Naive thymus-derived CD8-positive, alpha-beta T cell (primary cell): ENCODE measurements at regions not wholly inside any gene's neighbourhood (a gene's known extent, or its start where the extent isn't known, plus 50 kb on each side); places are given as distances from the start of the nearest gene placed in this dataset.

ENCODE experiments used
- ATAC-seq, 2 donors: fragments of 150-1000 bp; cut with Tn5 transposase in 1 of 2; sonication (Bioruptor Pico), chemical (Tn5 transposase) in 1 of 2; 1 replicate in 1 of 2; 2 replicates in 1 of 2; pipeline ENCODE4 v1.10.0; 2021; ENCODE audit warnings: mild to moderate bottlenecking in 2 of 2, moderate library complexity in 2 of 2
- POLR2A ChIA-PET: fragments of 350-600 bp; sonication (Branson Sonifier 250); formaldehyde crosslinking; loops from one replicate; lab custom pipeline; 2021; ENCODE audit warnings: antibody characterized with exemption; lab: Charles Lee
- DNase-seq, 10 donors: peaks; one replicate each; pipeline versions ENCODE4 v3.0.0 to v3.0.0-alpha.2; 2020 to 2022
- H3K27ac Mint-ChIP-seq, 10 donors: one replicate each; pipeline ENCODE4 v1.8.0; 2020 to 2022; ENCODE audit warnings: mild to moderate bottlenecking in 10 of 10, mixed read lengths in 10 of 10, moderate library complexity in 4 of 10, inconsistent platforms in 1 of 10
- H3K27me3 Mint-ChIP-seq, 5 donors: one replicate each; pipeline ENCODE4 v1.8.0; 2021 to 2022; ENCODE audit warnings: mixed read lengths in 5 of 5
- H3K36me3 Mint-ChIP-seq, 3 donors: one replicate each; pipeline ENCODE4 v1.8.0; 2020 to 2022; ENCODE audit warnings: mixed read lengths in 3 of 3, mild to moderate bottlenecking in 2 of 3, inconsistent platforms in 1 of 3
- H3K4me1 Mint-ChIP-seq, 4 donors: one replicate each; pipeline ENCODE4 v1.8.0; 2021 to 2022; ENCODE audit warnings: mixed read lengths in 4 of 4
- H3K4me3 Mint-ChIP-seq, 10 donors: one replicate each; pipeline ENCODE4 v1.8.0; 2020 to 2022; ENCODE audit warnings: mild to moderate bottlenecking in 10 of 10, mixed read lengths in 10 of 10, moderate library complexity in 6 of 10, inconsistent platforms in 1 of 10
- H3K9me3 Mint-ChIP-seq, 9 donors: one replicate each; pipeline ENCODE4 v1.8.0; 2020 to 2022; ENCODE audit warnings: mixed read lengths in 9 of 9, mild to moderate bottlenecking in 3 of 9, inconsistent platforms in 1 of 9, moderate library complexity in 1 of 9

GRCh38 chr19:33903489-33903850 lies 106.8 kb downstream of the KCTD15 start:
- H3K4me3 Mint-ChIP-seq = no peak overlapping the region
- H3K36me3 Mint-ChIP-seq = peaks cover 0 to 19% (median 0%) of the 10 kb centered on the region in 3 donors
- POLR2A ChIA-PET = no interaction called here
- peaks cover 2 to 11% (median 6%) of the 10 kb centered on the region in 4 donors for H3K4me1 Mint-ChIP-seq
- H3K9me3 Mint-ChIP-seq = peaks cover 0 to 17% (median 9%) of the 10 kb centered on the region in 9 donors
- peaks cover 30 to 60% (median 46%) of the 10 kb centered on the region in 5 donors for H3K27me3 Mint-ChIP-seq
- DNase-seq = no peak
- no peak for ATAC-seq
- H3K27ac Mint-ChIP-seq = no peak overlapping the region

GRCh38 chr19:33904681-33905080 lies 108.0 kb downstream of the KCTD15 start:
- Mint-ChIP-seq H3K27ac (no peak overlapping the region), H3K4me3 (peak overlapping the region in 3 of 10 donors; percentile 41 to 72 (median 57)), H3K27me3 (peaks cover 36 to 72% (median 52%) of the 10 kb centered on the region in 5 donors), H3K9me3 (peaks cover 0 to 14% (median 2%) of the 10 kb centered on the region in 9 donors), H3K36me3 (peaks cover 0 to 10% (median 0%) of the 10 kb centered on the region in 3 donors), H3K4me1 (peaks cover 2 to 11% (median 6%) of the 10 kb centered on the region in 4 donors)
- DNase-seq (no peak), ATAC-seq (no peak)
- POLR2A ChIA-PET = no interaction called here

- H3K4me1 Mint-ChIP-seq = peaks cover 2 to 11% (median 6%) of the 10 kb centered on the region in 4 donors
- H3K9me3 Mint-ChIP-seq = peaks cover 0 to 9% (median 0%) of the 10 kb centered on the region in 9 donors
- peak overlapping the region in 1 of 10 donors; percentile 40 for H3K27ac Mint-ChIP-seq
- peaks cover 0 to 5% (median 0%) of the 10 kb centered on the region in 3 donors for H3K36me3 Mint-ChIP-seq
- peaks cover 36 to 70% (median 48%) of the 10 kb centered on the region in 5 donors for H3K27me3 Mint-ChIP-seq
- peak overlapping the region; percentile 39 to 78 (median 70) for H3K4me3 Mint-ChIP-seq
- no peak for ATAC-seq
- DNase-seq = no peak
- POLR2A ChIA-PET = no interaction called here
Measured at GRCh38 chr19:33905473-33905936, 108.8 kb downstream of the KCTD15 start.

GRCh38 chr19:33905937-33906577 lies 109.4 kb downstream of the KCTD15 start:
- peaks cover 2 to 11% (median 6%) of the 10 kb centered on the region in 4 donors for H3K4me1 Mint-ChIP-seq
- no peak for DNase-seq
- ATAC-seq = no peak
- H3K4me3 Mint-ChIP-seq = peak overlapping the region in 8 of 10 donors; percentile 57 to 78 (median 70)
- H3K27ac Mint-ChIP-seq = peak overlapping the region in 1 of 10 donors; percentile 40
- peaks cover 0 to 5% (median 0%) of the 10 kb centered on the region in 3 donors for H3K36me3 Mint-ChIP-seq
- POLR2A ChIA-PET = no interaction called here
- peaks cover 33 to 69% (median 44%) of the 10 kb centered on the region in 5 donors for H3K27me3 Mint-ChIP-seq
- peaks cover 0 to 6% (median 0%) of the 10 kb centered on the region in 9 donors for H3K9me3 Mint-ChIP-seq

- Mint-ChIP-seq H3K4me1 (peaks cover 2 to 11% (median 6%) of the 10 kb centered on the region in 4 donors), H3K9me3 (peaks cover 0 to 6% (median 0%) of the 10 kb centered on the region in 9 donors), H3K4me3 (peak overlapping the region in 6 of 10 donors; percentile 6 to 60 (median 24)), H3K36me3 (peaks cover 0 to 5% (median 0%) of the 10 kb centered on the region in 3 donors), H3K27me3 (peaks cover 33 to 65% (median 42%) of the 10 kb centered on the region in 5 donors), H3K27ac (no peak overlapping the region)
- ATAC-seq (no peak), DNase-seq (no peak)
- POLR2A ChIA-PET = no interaction called here
Measured at GRCh38 chr19:33906578-33907335, 110.1 kb downstream of the KCTD15 start.

- ATAC-seq (no peak), DNase-seq (no peak)
- no peak overlapping the region for H3K27ac Mint-ChIP-seq
- peaks cover 0 to 5% (median under 1%) of the 10 kb centered on the region in 4 donors for H3K4me1 Mint-ChIP-seq
- H3K4me3 Mint-ChIP-seq = no peak overlapping the region
- POLR2A ChIA-PET = no interaction called here
- peaks cover 0 to 5% (median 0%) of the 10 kb centered on the region in 3 donors for H3K36me3 Mint-ChIP-seq
- H3K9me3 Mint-ChIP-seq = peaks cover 0 to 4% (median 0%) of the 10 kb centered on the region in 9 donors
- peaks cover 24 to 59% (median 35%) of the 10 kb centered on the region in 5 donors for H3K27me3 Mint-ChIP-seq
Measured at GRCh38 chr19:33910922-33911321, 114.3 kb downstream of the KCTD15 start.

- Mint-ChIP-seq H3K9me3 (peaks cover 0 to 11% (median 0%) of the 10 kb centered on the region in 9 donors), H3K4me1 (no peaks in the 10 kb centered on the region), H3K27ac (no peak overlapping the region), H3K27me3 (peaks cover 14 to 56% (median 31%) of the 10 kb centered on the region in 5 donors), H3K36me3 (peaks cover 0 to 4% (median 0%) of the 10 kb centered on the region in 3 donors), H3K4me3 (no peak overlapping the region)
- no peak for ATAC-seq
- no peak for DNase-seq
- POLR2A ChIA-PET = no interaction called here
Measured at GRCh38 chr19:33914599-33914998, 117.9 kb downstream of the KCTD15 start.

GRCh38 chr19:33916792-33917191 lies 120.1 kb downstream of the KCTD15 start:
- DNase-seq (no peak), ATAC-seq (no peak)
- peaks cover 0 to 11% (median 0%) of the 10 kb centered on the region in 9 donors for H3K9me3 Mint-ChIP-seq
- H3K27me3 Mint-ChIP-seq = peaks cover 14 to 56% (median 26%) of the 10 kb centered on the region in 5 donors
- POLR2A ChIA-PET = no interaction called here
- no peak overlapping the region for H3K4me3 Mint-ChIP-seq
- peaks cover 0 to 4% (median 0%) of the 10 kb centered on the region in 3 donors for H3K36me3 Mint-ChIP-seq
- H3K4me1 Mint-ChIP-seq = no peaks in the 10 kb centered on the region
- no peak overlapping the region for H3K27ac Mint-ChIP-seq

- H3K9me3 Mint-ChIP-seq = peaks cover 0 to 14% (median 0%) of the 10 kb centered on the region in 9 donors
- DNase-seq = no peak
- H3K4me1 Mint-ChIP-seq = no peaks in the 10 kb centered on the region
- ATAC-seq = no peak
- H3K36me3 Mint-ChIP-seq = peaks cover 0 to 9% (median 0%) of the 10 kb centered on the region in 3 donors
- peaks cover 10 to 37% (median 18%) of the 10 kb centered on the region in 5 donors for H3K27me3 Mint-ChIP-seq
- POLR2A ChIA-PET = no interaction called here
- no peak overlapping the region for H3K4me3 Mint-ChIP-seq
- H3K27ac Mint-ChIP-seq = no peak overlapping the region
Measured at GRCh38 chr19:33919291-33919690, 122.6 kb downstream of the KCTD15 start.

- no peak for ATAC-seq
Measured at GRCh38 chr19:33921165-33921564, 124.5 kb downstream of the KCTD15 start.

GRCh38 chr19:33926306-33926705 lies 129.6 kb downstream of the KCTD15 start:
- H3K9me3 Mint-ChIP-seq = peaks cover 0 to 6% (median 1%) of the 10 kb centered on the region in 9 donors
- no peak overlapping the region for H3K4me3 Mint-ChIP-seq
- no peaks in the 10 kb centered on the region for H3K4me1 Mint-ChIP-seq
- peaks cover 0 to 5% (median 0%) of the 10 kb centered on the region in 3 donors for H3K36me3 Mint-ChIP-seq
- no peak for ATAC-seq
- no peak for DNase-seq
- H3K27me3 Mint-ChIP-seq = peaks cover 14 to 32% (median 20%) of the 10 kb centered on the region in 5 donors
- H3K27ac Mint-ChIP-seq = no peak overlapping the region
- POLR2A ChIA-PET = no interaction called here

More at GRCh38 chr19:33921165-33921564, 124.5 kb downstream of the KCTD15 start:
- Mint-ChIP-seq H3K27ac (no peak overlapping the region), H3K4me1 (no peaks in the 10 kb centered on the region), H3K4me3 (no peak overlapping the region), H3K9me3 (peaks cover 0 to 14% (median 0%) of the 10 kb centered on the region in 9 donors), H3K27me3 (peaks cover 10 to 36% (median 20%) of the 10 kb centered on the region in 5 donors), H3K36me3 (peaks cover 0 to 9% (median 0%) of the 10 kb centered on the region in 3 donors)
- POLR2A ChIA-PET = no interaction called here
- DNase-seq = no peak

- Mint-ChIP-seq H3K27ac (no peak overlapping the region), H3K4me1 (no peaks in the 10 kb centered on the region), H3K27me3 (peaks cover 14 to 33% (median 20%) of the 10 kb centered on the region in 5 donors), H3K4me3 (no peak overlapping the region), H3K36me3 (peaks cover 0 to 5% (median 0%) of the 10 kb centered on the region in 3 donors), H3K9me3 (peaks cover 0 to 6% (median 1%) of the 10 kb centered on the region in 9 donors)
- DNase-seq (no peak), ATAC-seq (no peak)
- POLR2A ChIA-PET = no interaction called here
Measured at GRCh38 chr19:33927789-33928457, 131.3 kb downstream of the KCTD15 start.
